ENCODE measurements at regions not wholly inside any gene's neighbourhood (a gene's known extent, or its start where the extent isn't known, plus 50 kb on each side); places are given as distances from the start of the nearest gene placed in this dataset.

DNA sequence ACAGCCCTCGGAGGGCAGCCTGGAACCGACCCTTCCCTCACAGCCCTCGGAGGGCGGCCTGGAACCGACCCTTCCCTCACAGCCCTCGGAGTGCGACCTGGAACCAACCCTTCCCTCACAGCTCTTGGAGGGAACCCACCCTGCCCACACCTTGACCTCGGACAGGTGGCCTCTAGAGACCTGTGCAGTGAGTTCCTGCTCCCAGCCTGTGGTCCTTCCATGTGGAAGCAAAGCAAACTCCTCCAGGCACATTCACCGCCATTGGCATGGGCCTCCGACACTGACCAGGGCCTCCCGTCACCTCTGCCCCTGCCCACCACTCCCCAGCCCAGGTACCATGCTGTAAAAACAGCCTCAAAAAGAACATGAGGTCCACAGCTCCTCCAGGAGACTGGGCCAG, 272.1 kb downstream of the BRD1 start:
- TF ChIP-seq POLR2A (IDR thresholded peaks at IDR 0.05), result no peak
- no peak for TF ChIP-seq EP300 (IDR thresholded peaks at IDR 0.05)
- TF ChIP-seq, protein P1, sequence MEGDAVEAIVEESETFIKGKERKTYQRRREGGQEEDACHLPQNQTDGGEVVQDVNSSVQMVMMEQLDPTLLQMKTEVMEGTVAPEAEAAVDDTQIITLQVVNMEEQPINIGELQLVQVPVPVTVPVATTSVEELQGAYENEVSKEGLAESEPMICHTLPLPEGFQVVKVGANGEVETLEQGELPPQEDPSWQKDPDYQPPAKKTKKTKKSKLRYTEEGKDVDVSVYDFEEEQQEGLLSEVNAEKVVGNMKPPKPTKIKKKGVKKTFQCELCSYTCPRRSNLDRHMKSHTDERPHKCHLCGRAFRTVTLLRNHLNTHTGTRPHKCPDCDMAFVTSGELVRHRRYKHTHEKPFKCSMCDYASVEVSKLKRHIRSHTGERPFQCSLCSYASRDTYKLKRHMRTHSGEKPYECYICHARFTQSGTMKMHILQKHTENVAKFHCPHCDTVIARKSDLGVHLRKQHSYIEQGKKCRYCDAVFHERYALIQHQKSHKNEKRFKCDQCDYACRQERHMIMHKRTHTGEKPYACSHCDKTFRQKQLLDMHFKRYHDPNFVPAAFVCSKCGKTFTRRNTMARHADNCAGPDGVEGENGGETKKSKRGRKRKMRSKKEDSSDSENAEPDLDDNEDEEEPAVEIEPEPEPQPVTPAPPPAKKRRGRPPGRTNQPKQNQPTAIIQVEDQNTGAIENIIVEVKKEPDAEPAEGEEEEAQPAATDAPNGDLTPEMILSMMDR (IDR thresholded peaks at IDR 0.05), result no peak
- TF ChIP-seq POLR2AphosphoS5 (IDR thresholded peaks at IDR 0.05), result no peak
- peak; percentile 53 for DNase-seq

DNA sequence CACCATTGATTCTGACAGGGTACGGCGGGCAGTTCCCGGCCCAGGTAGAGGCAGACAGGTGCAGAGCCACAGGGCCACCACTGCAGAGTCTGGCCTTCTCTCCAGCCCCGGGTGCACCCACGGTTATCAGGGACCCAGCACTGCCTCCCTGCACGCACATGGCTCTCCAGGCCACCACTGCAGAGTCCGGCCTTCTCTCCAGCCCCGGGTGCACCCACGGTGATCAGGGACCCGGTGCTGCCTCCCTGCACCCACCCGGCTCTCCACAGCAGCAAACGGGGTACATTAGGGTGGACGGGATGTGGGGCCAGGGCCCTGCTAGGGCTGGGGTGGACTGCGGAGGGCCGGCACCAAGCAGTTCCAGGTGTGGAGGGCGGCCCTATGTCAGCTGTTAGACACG, 272.9 kb downstream of the BRD1 start:
- intact Hi-C loops (cut with DNase I), result no loop called here
- peaks cover 0 to 10% (median 4%) of the 10 kb centered on the region in 4 donors for H3K9me3 ChIP-seq
- no peak for TF ChIP-seq EP300 (IDR thresholded peaks at IDR 0.05)
- TF ChIP-seq, protein P1 (IDR thresholded peaks at IDR 0.05), result no peak
- TF ChIP-seq POLR2A (IDR thresholded peaks at IDR 0.05), result no peak

More for the DNA sequence above, 272.1 kb downstream of the BRD1 start:
- 87 to 92% methylated on average over 11 of the region's 11 CpGs for WGBS, 2 donors
- no peaks in the 10 kb centered on the region for H3K4me1 ChIP-seq
- no peaks in the 10 kb centered on the region for H3K36me3 ChIP-seq
- no peak overlapping the region for H3K4me3 ChIP-seq
- no peak overlapping the region for H3K27ac ChIP-seq
- peaks cover 0 to 10% (median 4%) of the 10 kb centered on the region in 4 donors for H3K9me3 ChIP-seq
- intact Hi-C loops (cut with DNase I), result no loop called here
- H3K27me3 ChIP-seq, result peaks cover 4 to 28% (median 5%) of the 10 kb centered on the region in 3 donors

DNA sequence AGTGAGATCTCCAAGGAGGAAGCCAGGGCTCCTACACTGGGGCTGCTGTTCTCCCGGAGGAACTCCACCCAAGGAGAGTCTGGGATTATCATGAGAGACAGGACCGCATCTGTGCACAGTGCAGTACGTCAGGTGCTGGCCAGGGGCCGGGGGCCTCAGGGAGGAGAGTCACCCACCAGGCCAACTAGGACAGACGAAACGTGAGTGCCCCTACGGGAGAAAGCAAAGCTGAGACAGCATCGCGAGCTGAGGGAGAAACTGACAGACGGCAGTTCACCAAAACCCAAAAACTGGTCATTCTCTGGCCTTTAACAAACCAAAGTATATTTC, 273.4 kb downstream of the BRD1 start:
- intact Hi-C loops (cut with DNase I), result no loop called here
- H3K4me3 ChIP-seq, result no peak overlapping the region
- no peak for DNase-seq
- peaks cover 4 to 28% (median 5%) of the 10 kb centered on the region in 3 donors for H3K27me3 ChIP-seq
- no peaks in the 10 kb centered on the region for H3K36me3 ChIP-seq
- TF ChIP-seq EP300 (IDR thresholded peaks at IDR 0.05), result no peak
- TF ChIP-seq, protein P1 (IDR thresholded peaks at IDR 0.05), result no peak
- no peak for TF ChIP-seq POLR2AphosphoS5 (IDR thresholded peaks at IDR 0.05)
- no peak for TF ChIP-seq POLR2A (IDR thresholded peaks at IDR 0.05)
- H3K9me3 ChIP-seq, result peaks cover 0 to 10% (median 4%) of the 10 kb centered on the region in 4 donors
- WGBS, 2 donors, result 89 to 92% methylated on average over 10 of the region's 10 CpGs
- no peak overlapping the region for H3K27ac ChIP-seq
- H3K4me1 ChIP-seq, result no peaks in the 10 kb centered on the region

More for the DNA sequence above, 272.9 kb downstream of the BRD1 start:
- WGBS, 2 donors, result 80 to 93% methylated on average over 17 of the region's 17 CpGs
- DNase-seq, result peak; percentile 40
- Histone ChIP-seq H3K4me3 (no peak overlapping the region), H3K27me3 (peaks cover 4 to 28% (median 5%) of the 10 kb centered on the region in 3 donors), H3K27ac (no peak overlapping the region), H3K36me3 (no peaks in the 10 kb centered on the region), H3K4me1 (no peaks in the 10 kb centered on the region)

DNA sequence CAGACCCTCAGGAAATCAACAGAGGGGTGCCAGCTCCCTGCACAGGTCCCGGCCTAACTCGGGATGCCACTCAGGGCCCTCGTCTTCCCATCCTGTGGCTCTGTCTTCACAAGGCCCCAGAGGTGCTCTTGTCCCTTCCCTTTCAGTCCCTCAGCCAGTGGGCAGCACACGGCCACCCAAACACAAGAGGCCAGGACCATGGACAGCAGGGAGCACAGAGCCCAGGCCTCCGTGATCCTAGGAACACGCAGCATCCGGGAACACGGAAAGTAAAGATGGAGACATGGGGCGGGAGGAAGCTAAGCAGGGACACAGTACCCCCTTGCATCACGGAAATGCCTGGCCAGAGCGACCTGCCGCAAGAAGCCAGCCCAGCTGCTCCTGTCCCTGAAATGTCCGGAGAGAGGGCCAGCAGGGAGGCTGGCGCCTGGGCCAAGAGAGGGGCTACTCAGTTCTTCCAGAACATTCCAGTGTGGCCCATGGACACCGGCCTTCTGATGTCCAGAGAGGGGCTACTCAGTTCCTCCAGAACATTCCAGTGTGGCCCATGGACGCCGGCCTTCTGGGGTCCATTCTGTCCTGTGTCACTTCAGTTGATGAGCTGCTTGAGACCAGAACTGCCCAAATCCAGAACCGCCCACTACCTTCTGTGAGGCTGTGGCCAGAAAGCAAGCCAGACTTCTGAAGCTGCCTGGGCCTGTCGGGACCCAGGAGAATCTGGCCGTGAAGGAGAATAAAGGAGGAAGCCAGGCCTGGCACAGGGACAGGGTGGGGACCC, 274.0 kb downstream of the BRD1 start:
- Histone ChIP-seq H3K36me3 (no peaks in the 10 kb centered on the region), H3K27ac (no peak overlapping the region), H3K4me1 (no peaks in the 10 kb centered on the region), H3K4me3 (no peak overlapping the region), H3K27me3 (peaks cover 4 to 28% (median 5%) of the 10 kb centered on the region in 3 donors), H3K9me3 (peaks cover 0 to 10% (median 4%) of the 10 kb centered on the region in 4 donors)
- WGBS, 2 donors, result 73 to 81% methylated on average over 20 of the region's 20 CpGs
- TF ChIP-seq EP300 (IDR thresholded peaks at IDR 0.05) (no peak), POLR2AphosphoS5 (IDR thresholded peaks at IDR 0.05) (no peak), POLR2A (IDR thresholded peaks at IDR 0.05) (no peak)
- TF ChIP-seq, protein P1 (IDR thresholded peaks at IDR 0.05), result no peak
- intact Hi-C loops (cut with DNase I), result no loop called here
- peak; percentile 46 for DNase-seq
